Ecto neural progenitor cell (in vitro differentiated cells): ENCODE measurements at regions not wholly inside any gene's neighbourhood (a gene's known extent, or its start where the extent isn't known, plus 50 kb on each side); places are given as distances from the start of the nearest gene placed in this dataset.
A peak's percentile ranks its signal among the peaks of the same experiment; 100 is the strongest.

Experiments used
- DNase-seq: peaks from one replicate; pipeline ENCODE4 v3.0.0-alpha.2; 2018; ENCODE audit warnings: low spot score

DNA sequence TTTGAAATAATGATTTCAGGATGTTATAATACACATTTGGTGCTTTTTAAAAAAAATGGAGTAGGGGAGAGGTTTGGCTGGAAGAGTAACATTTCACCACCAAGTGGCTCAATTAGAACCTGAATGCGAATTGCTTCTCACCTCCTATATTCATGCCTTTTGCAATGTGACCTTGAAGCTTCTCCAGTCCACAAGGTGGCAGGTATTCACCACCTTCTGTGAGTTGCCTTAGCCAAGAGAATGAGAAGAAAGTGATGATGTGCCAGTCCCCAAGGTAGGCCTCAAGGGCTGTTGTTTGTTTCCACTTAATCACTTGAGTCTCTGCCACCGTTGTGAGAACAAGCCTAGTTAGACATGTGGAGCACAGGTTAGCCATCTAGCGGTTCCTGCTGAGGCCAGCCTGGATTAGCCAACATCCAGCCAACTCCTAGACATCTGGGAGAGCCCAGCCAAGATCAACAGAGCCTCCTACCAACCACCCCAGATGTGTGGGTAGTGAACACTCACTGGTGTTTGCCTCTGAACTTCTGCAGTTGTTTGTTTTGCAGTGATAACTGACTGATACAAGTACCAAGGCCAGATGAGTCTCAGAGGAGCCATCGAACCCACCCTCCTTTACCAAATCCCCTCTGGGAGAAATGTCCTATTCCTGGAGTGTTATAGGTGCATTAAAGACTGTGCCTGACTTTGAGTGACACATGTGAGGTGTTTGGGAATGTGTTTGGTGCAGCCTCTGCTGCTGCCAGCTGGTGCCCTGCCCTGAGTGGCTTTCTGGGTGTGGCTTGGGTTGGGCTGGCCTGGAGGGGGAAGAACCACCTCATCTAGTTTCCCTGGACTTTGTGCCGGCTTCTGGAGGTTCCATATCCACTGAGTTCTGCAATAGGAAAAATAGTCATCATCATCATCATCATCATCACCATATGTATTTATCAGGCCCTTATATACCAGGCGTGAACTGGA, 132.5 kb upstream of the RFLNA start:
- DNase-seq = no peak

DNA sequence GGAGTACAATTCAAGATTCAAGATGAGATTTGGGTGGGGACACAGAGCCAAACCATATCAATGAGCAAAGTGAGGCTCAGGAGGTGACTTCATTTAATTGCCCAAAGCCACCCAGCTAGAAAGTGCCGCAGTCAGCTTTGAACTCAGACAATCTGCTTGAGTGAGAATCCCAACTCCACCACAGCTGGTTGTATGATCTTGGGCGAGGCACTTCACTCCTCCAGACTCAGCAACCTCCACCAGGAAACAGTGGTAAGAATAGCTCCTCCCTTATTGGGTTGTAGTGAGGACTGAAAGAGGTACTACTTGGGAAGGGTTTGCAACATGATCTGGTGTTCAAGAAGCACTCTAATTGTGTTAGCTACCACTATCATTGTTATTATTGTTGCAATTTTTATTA, 129.2 kb upstream of the RFLNA start:
- DNase-seq = no peak

DNA sequence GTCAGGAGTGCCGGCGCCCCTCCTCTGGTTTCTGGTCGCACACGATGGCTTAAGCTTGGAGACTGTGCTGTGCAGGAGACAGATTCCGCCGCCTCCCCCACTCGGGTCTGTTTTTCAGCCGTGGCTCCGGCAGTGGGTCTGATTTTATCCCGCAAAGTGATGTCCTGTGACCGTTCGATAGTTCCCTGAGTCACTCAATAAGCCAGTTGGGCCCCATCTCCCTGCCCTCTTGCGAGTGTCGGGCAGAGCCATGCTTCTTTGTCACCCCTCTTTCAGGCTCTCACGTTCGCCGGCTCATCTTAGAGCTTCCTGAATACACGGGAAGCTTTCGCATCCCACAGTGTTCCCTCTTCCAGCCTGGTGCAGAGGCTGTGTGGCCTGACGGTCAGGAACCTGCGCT, 127.8 kb upstream of the RFLNA start:
- DNase-seq = no peak

DNA sequence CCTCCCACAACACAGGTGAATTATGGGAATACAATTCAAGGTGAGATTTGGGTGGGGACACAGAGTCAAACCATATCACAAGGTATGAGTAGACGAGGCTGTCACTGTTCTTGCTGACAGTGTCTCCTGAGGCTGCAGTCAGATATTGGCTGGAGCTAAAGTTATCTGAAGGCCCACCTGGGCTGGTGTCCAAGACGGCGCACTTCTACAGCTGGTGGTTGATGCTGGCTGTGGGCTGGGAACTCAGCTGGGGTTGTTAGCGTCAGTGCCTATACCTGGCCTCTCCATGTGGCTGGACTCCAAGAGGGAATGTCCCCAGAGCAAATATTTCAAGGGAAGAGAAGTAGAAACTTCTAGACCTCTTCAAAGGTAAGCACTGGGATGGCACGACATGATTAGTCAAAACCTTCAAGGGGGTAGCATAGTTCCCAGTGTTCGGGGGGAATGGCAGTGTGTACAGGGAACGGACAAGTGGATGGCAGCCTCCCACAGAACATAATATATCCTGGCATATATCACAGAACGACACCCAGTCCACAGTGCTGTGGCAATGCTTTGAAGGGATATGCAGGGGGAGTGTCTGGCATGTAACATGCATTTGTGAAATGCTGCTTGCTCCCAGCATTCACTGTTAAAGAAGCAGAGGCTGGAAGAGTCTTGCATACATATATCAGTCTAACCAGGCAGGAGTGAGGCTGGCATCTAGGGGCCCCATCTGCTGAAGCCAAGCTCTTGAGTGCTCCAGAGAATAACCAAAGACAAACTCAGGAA, 126.7 kb upstream of the RFLNA start:
- no peak for DNase-seq

DNA sequence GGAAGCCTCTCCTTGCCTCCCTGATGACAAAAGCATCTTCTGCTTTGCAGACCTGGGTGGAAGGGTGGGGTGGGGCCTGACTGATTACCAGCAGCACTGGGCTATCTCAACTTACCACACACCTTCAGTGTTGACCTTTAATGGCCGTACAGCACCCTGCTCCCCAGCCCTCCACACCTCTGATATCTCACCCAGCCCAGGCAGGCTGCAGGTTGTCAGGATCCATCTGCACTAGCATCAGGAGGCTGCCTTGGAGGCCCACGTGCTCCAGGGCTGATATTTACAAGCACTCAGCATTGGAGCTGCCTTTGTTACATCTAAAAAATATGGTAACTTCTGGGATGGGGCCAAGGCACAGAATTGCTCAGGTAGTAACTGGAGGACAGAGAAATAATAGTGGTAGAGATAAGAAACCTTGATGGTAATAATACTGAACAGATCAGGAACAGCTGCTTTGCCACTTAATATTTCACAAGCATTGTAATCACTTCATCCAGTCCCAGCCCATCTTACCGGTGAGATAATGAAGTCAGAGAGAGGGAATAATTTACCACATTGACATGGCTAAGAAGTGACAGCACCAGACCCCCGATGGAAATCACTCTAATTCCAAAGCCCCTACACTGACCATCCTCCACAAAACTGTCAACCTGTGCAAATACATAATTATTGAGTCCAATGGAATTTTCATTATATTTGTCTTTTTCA, 125.2 kb upstream of the RFLNA start:
- no peak for DNase-seq

DNA sequence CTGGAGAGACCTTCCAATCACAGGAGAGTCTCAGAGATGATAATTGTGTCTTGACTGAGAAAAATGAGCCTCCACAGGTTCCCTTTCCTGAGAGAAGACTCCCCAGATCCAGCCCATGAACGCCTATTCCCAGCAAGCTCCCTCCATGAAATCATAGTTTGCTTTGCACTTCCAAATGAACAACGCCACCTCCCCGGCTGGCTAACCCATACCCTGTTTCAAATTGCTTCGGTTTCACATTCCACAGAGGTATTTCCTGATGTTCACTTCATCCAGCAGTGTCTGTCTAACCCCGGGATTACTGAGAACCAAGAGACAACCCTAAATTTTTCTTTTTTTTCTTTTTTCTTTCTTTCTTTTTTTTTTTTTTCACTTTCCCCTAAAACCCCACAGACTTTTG, 124.1 kb upstream of the RFLNA start:
- DNase-seq = no peak

DNA sequence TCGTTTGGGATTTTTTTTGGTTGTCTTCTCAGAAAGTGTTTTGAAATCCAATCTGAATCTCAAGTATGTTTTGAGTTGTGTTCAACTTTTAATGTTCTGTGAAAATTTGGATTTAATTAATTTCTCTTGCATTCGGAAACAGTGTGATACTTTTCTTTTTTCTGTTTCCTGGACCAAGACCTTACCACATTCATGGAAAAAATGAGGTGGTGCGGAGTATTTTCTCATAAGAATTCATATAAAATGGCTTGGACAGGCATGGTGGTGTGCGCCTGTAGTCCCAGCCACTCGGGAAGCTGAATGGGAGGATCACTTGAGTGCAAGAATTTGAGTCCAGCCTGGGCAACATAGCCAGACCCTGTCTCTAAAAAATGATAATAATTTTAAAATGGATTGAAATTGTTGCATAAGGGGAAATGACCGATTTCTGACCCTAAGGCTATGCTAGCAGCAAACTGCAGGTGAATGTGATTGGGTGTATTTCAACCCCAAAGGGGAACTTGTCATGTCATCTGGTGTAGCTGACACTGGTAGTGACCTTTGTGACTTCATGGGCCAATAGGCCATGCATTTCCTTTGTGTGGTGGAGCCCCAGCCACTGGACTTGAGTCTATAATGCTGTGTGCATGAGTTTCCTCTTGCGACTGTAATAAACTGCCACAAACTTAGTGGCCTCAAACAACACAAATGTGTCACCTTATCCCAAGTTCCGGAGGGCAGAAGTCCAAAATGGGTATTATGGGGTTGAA, 123.5 kb upstream of the RFLNA start:
- no peak for DNase-seq

DNA sequence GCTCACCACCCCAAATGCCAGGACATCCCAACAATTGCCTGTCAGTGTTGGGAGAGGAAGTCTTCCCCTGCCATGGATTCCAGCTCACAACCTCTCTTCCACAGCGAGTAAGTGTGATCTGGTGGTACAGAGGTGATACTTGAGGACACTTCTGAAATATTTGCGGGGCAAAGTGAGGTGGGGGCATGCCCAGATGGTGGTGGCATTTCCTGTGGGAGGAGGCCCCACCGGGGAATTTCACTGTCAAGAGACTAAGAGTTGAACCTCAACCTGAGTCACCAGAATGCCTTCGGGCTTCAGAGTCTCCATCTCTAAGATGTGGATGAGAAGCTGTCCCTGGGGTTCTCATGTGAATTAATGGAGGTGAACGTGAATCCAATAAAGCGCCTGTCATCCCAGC, 122.3 kb upstream of the RFLNA start:
- DNase-seq = no peak

DNA sequence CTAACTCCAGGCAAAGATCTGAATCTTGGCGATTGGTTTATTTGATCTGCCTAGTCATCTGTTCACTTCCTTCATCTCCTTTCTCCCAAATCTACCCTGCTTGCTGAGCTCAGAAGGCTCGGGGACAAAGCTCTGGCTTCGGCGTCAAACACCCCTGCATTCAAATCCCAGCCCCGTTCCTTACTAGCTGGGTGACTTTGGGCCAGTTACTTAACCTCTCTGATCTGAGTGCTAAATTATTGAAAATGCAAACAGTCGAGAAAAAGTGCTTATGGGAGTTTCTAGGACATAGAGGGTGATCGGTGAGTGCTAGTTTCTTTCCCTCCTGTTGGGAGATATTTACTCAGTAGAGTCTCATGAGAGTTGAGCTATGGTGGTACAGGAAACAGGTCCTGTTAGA, 121.2 kb upstream of the RFLNA start:
- DNase-seq = no peak

DNA sequence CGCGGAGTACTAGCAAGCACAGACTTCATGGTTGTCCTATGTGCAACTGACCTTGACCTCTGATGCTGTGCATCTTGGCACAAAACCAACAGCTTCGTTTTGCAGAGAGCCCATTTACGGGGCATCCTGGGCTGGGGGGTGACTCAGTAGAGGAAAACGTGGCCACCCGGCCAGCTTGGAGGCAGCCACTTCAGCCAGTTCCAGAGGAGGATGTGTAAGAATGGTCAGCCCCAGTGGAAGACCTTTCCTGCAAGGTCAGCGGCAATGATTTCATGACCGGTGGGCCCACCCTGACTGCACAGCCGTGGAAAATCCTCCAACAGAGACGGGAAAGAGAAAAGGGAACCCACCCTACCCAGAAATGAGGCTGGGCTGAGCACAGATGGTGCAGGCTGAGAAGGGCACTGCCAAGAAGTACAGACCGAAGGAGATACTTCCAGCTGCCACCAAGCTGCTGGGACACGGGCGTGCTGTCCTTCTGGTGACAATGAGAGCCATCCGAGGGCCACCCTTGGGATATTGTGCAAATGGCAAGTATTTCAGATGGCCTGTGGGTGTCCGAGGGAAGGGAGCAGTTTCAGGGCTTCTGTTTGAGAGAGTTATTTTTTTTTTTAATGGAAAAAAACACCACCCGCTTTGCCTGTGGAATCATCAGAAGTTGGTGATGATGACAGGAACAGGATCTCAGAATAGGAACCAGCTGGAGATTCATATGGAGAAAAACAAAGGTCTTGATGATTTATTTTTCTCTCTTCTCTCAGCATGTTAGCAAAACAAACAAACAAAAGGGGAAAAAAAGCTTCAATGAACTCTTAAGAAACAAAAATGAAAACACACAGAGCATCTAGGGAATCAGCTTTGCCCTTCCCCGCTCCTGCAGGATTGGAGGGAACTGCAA, 120.2 kb upstream of the RFLNA start:
- DNase-seq = no peak

DNA sequence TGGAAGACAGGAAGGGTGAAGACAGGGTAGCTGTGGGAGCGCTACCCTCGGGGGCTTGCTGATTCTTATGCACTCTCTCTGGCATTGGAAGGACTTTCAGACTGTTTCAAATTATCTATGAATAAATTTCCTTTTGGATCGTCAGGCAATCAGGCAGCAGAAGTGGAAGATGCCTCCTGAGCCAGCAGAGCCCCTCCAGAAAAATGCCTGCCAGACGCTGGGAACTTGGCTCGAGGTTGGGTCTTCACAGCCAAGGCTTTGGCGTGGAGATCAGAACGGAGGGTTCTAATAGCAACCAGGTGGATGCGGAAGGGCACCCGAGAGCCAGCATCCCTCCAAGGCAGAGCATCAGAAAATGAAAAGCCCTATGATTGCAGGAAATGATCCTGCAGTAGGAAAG, 119.2 kb upstream of the RFLNA start:
- DNase-seq = no peak

DNA sequence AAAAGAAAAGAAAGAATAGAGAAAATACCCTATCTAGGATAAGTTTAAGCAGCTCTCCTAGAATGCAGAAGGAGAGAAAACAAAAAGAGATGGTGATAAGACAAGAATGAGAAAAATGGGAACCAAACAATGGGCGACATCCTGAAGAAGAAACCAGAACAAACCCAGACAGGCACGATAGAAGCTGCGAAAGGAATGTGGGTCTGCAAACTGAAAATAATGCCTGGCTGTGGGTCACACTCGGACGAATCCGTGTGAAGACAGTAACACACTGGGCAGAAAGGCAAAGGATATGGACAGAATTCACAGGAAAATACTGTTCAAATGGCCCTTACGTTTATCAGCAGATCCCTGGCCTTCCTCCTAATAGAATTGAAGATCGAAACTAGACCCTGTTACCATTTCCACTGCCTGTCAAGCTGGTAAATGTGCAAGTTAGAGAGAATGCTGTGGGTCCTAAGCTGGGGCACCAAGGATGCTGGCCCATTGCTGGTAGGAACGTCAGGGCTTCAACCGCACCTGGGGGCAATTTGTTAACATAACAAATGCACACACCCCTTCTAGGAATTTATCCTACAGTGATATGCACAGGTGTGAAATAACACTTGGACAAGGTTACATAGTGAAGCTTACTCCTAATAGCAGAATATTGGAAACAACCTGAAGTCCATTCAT, 117.5 kb upstream of the RFLNA start:
- no peak for DNase-seq

DNA sequence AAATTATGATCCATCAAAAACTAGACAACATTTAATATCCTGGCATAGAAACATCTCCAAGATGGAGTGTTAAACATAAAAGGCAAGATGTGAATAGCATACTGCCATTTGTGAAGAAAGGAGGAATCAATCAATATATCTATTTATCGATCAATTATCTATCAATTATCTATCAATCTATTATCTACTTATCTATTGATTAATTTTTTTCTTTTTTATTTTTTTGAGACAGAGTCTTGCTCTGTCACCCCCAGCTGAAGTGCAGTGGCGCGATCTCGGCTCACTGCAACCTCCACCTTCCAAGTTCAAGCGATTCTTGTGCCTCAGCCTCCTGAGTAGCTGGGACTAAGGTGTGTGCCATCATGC, 117.0 kb upstream of the RFLNA start:
- DNase-seq = no peak

DNA sequence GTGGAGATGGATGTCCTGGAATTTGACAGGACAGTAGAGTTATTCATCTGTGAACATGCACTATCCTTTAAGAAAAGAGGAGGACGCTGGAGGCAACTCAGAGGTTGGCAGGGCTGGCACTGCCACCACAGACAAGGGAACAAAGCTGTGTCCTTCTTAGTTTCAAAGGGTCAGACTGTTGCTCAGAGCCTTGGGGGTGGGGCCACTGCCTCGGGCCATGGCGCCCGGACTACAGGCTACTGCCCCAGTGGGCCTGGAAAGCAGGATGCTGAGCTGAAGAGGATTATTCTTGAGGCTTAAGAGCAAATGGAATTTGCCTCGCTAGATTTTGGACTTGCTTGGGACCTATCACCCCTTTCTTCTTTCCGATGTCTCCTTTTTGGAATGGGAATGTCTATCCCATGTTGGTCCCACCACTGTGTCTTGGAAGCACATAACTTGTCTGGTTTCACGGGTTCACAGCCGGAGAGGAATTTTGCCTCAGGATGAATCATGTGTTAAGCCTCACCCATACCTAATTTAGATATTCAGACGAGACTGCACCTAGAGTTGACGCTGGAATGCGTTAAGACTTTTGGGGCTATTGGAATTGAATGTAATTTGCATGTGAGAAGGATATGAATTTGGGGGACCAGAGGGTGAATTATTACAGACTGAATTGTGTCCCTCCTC, 114.8 kb upstream of the RFLNA start:
- no peak for DNase-seq

DNA sequence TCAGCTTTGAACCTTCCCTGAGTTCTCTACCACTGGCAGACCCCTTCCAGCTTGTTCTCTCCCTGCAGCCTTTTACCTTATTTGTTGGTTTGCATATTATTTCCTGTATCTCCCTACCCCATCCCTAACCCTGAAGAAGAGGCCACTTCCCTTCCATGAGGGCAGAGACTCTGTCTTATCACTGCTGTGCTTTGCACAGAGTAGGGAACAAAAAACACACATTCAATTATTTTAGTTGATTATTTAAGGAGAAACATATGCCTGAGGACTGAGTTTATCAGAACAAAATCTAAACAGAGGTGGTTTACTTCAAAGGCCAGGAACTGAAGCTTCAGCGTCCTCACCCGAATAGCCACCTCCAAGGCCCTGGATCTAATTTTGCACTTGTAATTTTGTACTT, 111.7 kb upstream of the RFLNA start:
- no peak for DNase-seq

DNA sequence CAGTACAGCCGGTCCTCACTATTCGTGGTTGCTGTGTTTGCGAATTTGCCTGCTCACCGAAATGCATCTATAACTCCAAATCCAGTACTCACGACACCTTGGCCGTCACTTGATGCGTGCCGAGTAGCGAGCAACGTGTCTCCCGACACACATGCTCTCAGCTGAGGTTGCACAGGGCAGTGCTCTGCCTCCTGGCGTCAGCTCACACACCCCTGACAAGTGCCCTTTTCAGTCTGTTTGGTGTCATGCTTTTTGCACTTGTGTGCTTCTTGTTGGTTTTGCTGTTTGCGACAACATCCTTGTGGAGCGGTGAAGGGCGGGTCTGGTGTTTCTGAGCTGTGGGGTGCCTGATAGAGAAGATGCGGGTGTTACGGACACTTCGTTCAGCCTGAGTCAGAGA, 110.4 kb upstream of the RFLNA start:
- DNase-seq = peak; percentile 53

DNA sequence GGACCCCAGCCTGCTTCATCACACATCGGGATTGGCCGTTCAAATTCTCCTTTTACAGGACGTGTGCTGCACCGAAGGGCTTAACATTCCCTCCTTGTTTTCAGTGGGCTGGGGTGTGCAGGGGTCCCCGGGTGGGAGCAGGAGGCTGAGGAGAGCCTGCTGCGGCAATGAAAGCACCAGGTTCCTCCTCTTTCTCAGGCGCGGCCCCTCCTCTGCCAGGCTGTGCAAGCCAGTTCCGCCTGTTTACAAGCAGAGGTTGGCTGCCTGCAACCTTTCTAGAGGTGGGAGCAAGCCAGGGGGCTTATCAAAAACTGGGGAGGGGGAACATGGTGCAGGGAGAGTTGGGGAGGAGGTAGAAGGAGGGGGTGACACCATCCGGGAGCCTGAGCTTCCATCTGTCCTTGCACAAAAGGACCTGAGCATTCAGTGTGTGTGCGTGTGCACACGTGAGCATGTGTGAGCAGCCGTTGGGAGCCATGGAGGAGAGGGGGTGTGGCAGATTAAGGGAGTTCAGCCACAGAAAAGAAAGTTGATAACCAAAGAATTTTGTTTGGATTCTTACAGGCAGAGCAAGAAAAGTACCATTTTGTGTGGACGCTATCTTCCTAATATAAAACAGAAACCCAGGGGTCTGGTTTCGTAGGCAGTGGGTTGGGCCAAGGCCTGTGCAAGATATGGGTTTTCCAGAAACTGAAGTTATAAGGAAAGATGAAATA, 108.8 kb upstream of the RFLNA start:
- DNase-seq = peak; percentile 73

DNA sequence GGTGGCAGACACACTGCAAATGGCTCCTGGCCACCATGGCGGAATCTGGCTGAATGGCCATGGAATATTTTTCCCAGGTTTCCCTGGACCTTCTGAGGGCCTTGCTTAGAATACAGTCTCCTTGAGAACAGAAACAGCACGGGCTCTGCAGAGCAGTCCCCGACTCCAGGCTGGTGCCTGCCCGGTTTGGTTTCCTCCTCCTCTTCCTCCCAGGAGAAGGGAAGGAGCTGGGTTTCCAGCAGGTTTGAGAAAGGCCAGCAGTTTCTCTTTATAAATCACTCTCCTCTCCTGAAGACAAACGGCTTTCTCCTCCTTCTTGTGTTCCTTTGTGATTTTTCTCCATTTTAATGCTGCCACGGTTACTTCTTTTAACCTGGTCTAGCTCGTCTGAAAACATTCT, 106.8 kb upstream of the RFLNA start:
- DNase-seq = no peak
